ENCODE measurements at regions not wholly inside any gene's neighbourhood (a gene's known extent, or its start where the extent isn't known, plus 50 kb on each side); places are given as distances from the start of the nearest gene placed in this dataset.

DNA sequence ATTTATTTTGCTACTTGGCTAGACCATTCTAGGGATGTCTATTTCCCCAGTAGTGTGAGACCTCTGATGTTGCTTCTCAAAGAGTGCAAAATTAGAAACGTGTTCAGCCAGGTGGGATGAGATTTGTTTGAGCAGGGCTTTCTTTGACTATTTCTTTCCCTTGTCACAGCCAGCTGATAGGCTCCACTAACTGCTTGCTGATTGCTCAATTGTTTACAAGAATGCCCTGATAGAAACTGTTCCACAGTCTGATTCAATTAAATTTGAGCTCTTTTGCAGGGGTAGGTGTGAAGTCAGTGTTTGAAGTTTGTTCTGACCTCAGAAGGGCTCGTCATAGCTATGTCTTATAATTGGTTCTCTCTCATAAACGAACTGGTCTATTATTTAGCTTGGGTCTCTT, 220.5 kb downstream of the FNDC1 start:
- H3K4ac ChIP-seq (ENCODE audit: low read depth, low read length): no peak overlapping the region
- H3K9ac ChIP-seq (ENCODE audit: extremely low read depth, insufficient read length, low read length): no peak overlapping the region
- H4K91ac ChIP-seq (ENCODE audit: insufficient read length, low read depth, low read length): no peak overlapping the region
- H3K27me3 ChIP-seq (ENCODE audit: insufficient read depth, low read length): no peaks in the 10 kb centered on the region
- no peaks in the 10 kb centered on the region for H3K4me1 ChIP-seq (ENCODE audit: insufficient read depth, low read length)
- H3T11ph ChIP-seq (ENCODE audit: low read length): no peak overlapping the region
- no peak overlapping the region for H3K4me2 ChIP-seq (ENCODE audit: insufficient read depth, insufficient read length, low read length)
- no peak overlapping the region for H2BK15ac ChIP-seq (ENCODE audit: low read depth, low read length)
- no CpG with 5 or more reads among the region's 3 CpGs for WGBS (ENCODE audit: extremely low coverage, insufficient read length, low lambda C conversion rate)
- H4K5ac ChIP-seq (ENCODE audit: insufficient read length, low read depth, low read length): no peak overlapping the region
- no peak overlapping the region for H3K4me3 Mint-ChIP-seq
- TF ChIP-seq, protein P1, sequence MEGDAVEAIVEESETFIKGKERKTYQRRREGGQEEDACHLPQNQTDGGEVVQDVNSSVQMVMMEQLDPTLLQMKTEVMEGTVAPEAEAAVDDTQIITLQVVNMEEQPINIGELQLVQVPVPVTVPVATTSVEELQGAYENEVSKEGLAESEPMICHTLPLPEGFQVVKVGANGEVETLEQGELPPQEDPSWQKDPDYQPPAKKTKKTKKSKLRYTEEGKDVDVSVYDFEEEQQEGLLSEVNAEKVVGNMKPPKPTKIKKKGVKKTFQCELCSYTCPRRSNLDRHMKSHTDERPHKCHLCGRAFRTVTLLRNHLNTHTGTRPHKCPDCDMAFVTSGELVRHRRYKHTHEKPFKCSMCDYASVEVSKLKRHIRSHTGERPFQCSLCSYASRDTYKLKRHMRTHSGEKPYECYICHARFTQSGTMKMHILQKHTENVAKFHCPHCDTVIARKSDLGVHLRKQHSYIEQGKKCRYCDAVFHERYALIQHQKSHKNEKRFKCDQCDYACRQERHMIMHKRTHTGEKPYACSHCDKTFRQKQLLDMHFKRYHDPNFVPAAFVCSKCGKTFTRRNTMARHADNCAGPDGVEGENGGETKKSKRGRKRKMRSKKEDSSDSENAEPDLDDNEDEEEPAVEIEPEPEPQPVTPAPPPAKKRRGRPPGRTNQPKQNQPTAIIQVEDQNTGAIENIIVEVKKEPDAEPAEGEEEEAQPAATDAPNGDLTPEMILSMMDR (conservative IDR thresholded peaks at IDR 0.05): no peak
- H2AFZ ChIP-seq (ENCODE audit: low read length): no peak overlapping the region
- H3K36me3 Mint-ChIP-seq (ENCODE audit: insufficient read depth in 1 of 3, low read depth in 3 of 3): peaks cover 0 to 3% (median 3%) of the 10 kb centered on the region in 3 experiments; a peak in 4 of 7 replicates
- H2BK120ac ChIP-seq (ENCODE audit: low read depth, low read length, poor library complexity, severe bottlenecking): no peak overlapping the region
- H4K8ac ChIP-seq (replicated peaks; ENCODE audit: insufficient read length, low read depth, low read length): no peak overlapping the region
- no peak overlapping the region for H3K27ac Mint-ChIP-seq
- H3K79me1 ChIP-seq (ENCODE audit: insufficient read depth, low read depth, low read length, poor library complexity, severe bottlenecking): no peaks in the 10 kb centered on the region
- no peak overlapping the region for H3K18ac ChIP-seq (ENCODE audit: insufficient read length, low read depth, low read length)
- no peak overlapping the region for H3K27ac ChIP-seq (ENCODE audit: insufficient read length, low read depth, low read length)
- no peak overlapping the region for H2BK12ac ChIP-seq (ENCODE audit: insufficient read length, low read depth, low read length)
- H2BK5ac ChIP-seq (ENCODE audit: insufficient read length, low read length): no peak overlapping the region
- no peak overlapping the region for H3K14ac ChIP-seq (ENCODE audit: insufficient read depth, low read length)
- H3K4me1 Mint-ChIP-seq: no peaks in the 10 kb centered on the region
- no peaks in the 10 kb centered on the region for H3K23me2 ChIP-seq (ENCODE audit: insufficient read length, low read depth, low read length, poor library complexity, severe bottlenecking)
- no peak overlapping the region for H3K23ac ChIP-seq (ENCODE audit: insufficient read length, low read depth, low read length)
- no peak overlapping the region for H3K56ac ChIP-seq (ENCODE audit: insufficient read length, low read depth, low read length)
- no peak overlapping the region for H2BK20ac ChIP-seq (ENCODE audit: low read depth, low read length, poor library complexity, severe bottlenecking)
- H2AK5ac ChIP-seq (ENCODE audit: insufficient read length, low read length): no peak overlapping the region
- H3K9me3 ChIP-seq (ENCODE audit: control insufficient read depth, low read depth, low read length): no peaks in the 10 kb centered on the region
- peaks cover 24 to 74% of the 10 kb centered on the region in 2 experiments for H3K9me3 Mint-ChIP-seq
- H3K79me2 ChIP-seq (ENCODE audit: insufficient read depth, low read length): no peaks in the 10 kb centered on the region
- DNase-seq: no peak
- no peaks in the 10 kb centered on the region for H4K20me1 ChIP-seq (ENCODE audit: control insufficient read depth, insufficient read depth, insufficient read length)
- peaks cover 11% of the 10 kb centered on the region for H3K27me3 Mint-ChIP-seq (ENCODE audit: low read depth)

All from H9 (cell line).